Heart right ventricle (tissue), 16 donors: ENCODE measurements at regions not wholly inside any gene's neighbourhood (a gene's known extent, or its start where the extent isn't known, plus 50 kb on each side); places are given as distances from the start of the nearest gene placed in this dataset.

Experiments
- ATAC-seq, 8 donors: fragments of 200-7000 bp; cut with Tn5 transposase; one replicate each; pipeline ENCODE4 v1.9.1; 2020; ENCODE audit warnings: mild to moderate bottlenecking in 8 of 8, moderate library complexity in 8 of 8, moderate number of reproducible peaks in 1 of 8
- DNase-seq, 2 donors: peaks; one replicate each; pipeline ENCODE4 v3.0.0-alpha.2; 2020
- H3K27ac ChIP-seq, 10 donors: fragments of 200-600 bp; sonication (generic) in 2 of 10; one replicate each; pipeline versions ENCODE4 v1.5.0 to v1.8.0; 2020 to 2022; ENCODE audit warnings: mild to moderate bottlenecking in 3 of 10
- H3K27me3 ChIP-seq, 7 donors: fragments of 200-600 bp; one replicate each; pipeline ENCODE4 v1.8.0; 2021 to 2022; ENCODE audit warnings: mild to moderate bottlenecking in 2 of 7
- H3K36me3 ChIP-seq, 9 donors: fragments of 200-600 bp; sonication (generic) in 1 of 9; one replicate each; pipeline versions ENCODE4 v1.5.0 to v1.8.0; 2020 to 2022; ENCODE audit warnings: mild to moderate bottlenecking in 2 of 9
- H3K4me1 ChIP-seq, 9 donors: fragments of 200-600 bp; sonication (generic) in 1 of 9; one replicate each; pipeline versions ENCODE4 v1.5.0 to v1.8.0; 2020 to 2022; ENCODE audit warnings: mild to moderate bottlenecking in 4 of 9
- H3K4me3 ChIP-seq, 10 donors: fragments of 200-600 bp; sonication (generic) in 2 of 10; one replicate each; pipeline versions ENCODE4 v1.5.0 to v1.8.0; 2020 to 2022; ENCODE audit warnings: mild to moderate bottlenecking in 7 of 10, moderate library complexity in 2 of 10
- H3K9me3 ChIP-seq, 11 donors: fragments of 200-600 bp in 10 of 11; sonication (generic) in 2 of 11; one replicate each; pipeline versions ENCODE4 v1.5.0 to v1.8.0; 2013 to 2022; ENCODE audit warnings: mild to moderate bottlenecking in 2 of 11, control low read depth in 1 of 11, moderate library complexity in 1 of 11
- CTCF ChIP-seq, 9 donors: fragments of 200-600 bp; sonication (generic) in 2 of 9; IDR thresholded peaks; one replicate each; pipeline versions ENCODE4 v1.5.0 to v1.8.0; 2021 to 2022; ENCODE audit warnings: antibody characterized with exemption in 9 of 9, mild to moderate bottlenecking in 5 of 9, moderate library complexity in 1 of 9
- WGBS, 2 donors: extraction: QIAGEN DNeasy Blood & Tissue Kit; methylation state at CpG; one replicate each; pipeline ENCODE4 v1.1.7; 2013; ENCODE audit warnings: inconsistent platforms in 1 of 2; 5-methylcytosine and 5-hydroxymethylcytosine counted together
- intact Hi-C, 10 donors: fragments of 100-400 bp; cut with DNase I; formaldehyde crosslinking; loops; one replicate each; pipeline versions ENCODE4 v1.11.1 to v1.14.2; 2022
- donor health status: Arrhythmogenic right ventricular cardiomyopathy.
- donor health status: ischemic (EF 13 %, LVEDD 7.1; RV severe dilation, severe dysfunction).
- donor health status: healthy with polysubstance abuse.
- donor health status: DM: no; HTN: yes; CAD: no.
- donor health status: DM: no; HTN: no; CAD: no.
- donor health status: ischemic (EF 25% LVEDD 6.9; RV normal size, moderate dysfunction).
- donor health status: ischemic (EF 25% LVEDD 5.7; RV mildly dilated, moderate dysfunction).
- donor health status: healthy.
- donor health status: DM: yes; HTN: yes; CAD: no.
- donor health status: Ischemic cardiomyopathy.
- donor health status: ischemic (EF 35%, LVEDD 5.7; RV mildly dilated, moderate dysfunction).
- donor health status: nonischemic (EF 11% LVEDD 7.7; RV severe dilation, severe dysfunction).
- donor health status: DM: yes; HTN: yes; CAD: no.
- donor health status: PGD.
- donor health status: ischemic (EF 29% LVEDD 5.4; RV normal size, mild dysfunction).
- donor health status: nonischemic (EF 23%, LVEDD 6.1; RV moderate dilation, normal function).

- 95 to 100% methylated on average over 1 of the region's 1 CpG for WGBS, 2 donors
- H3K4me3 ChIP-seq, result no peak overlapping the region
- H3K27me3 ChIP-seq, result peaks cover 0 to under 1% (median 0%) of the 10 kb centered on the region in 7 donors
- TF ChIP-seq CTCF (IDR thresholded peaks at IDR 0.05), result no peak
- ATAC-seq, result no peak
- DNase-seq, result no peak
- peaks cover 0 to 63% (median 0%) of the 10 kb centered on the region in 9 donors for H3K4me1 ChIP-seq
- no peaks in the 10 kb centered on the region for H3K9me3 ChIP-seq
- peak overlapping the region in 1 of 10 donors; percentile 28 for H3K27ac ChIP-seq
- intact Hi-C loops, result loop anchor here in 2 of 10 donors (10.0 kb wide), 2 partner anchors 109 to 541 kb away; partner anchors contain the start of gene SMIM15 (in 1 of the 2)
- H3K36me3 ChIP-seq, result no peaks in the 10 kb centered on the region
Measured at GRCh38 chr5:61273279-61273975, 58.6 kb upstream of the ZSWIM6 start.

GRCh38 chr5:61274511-61274911, 57.5 kb upstream of the ZSWIM6 start:
- intact Hi-C loops, result loop anchor here in 2 of 10 donors (10.0 kb wide), 2 partner anchors 110 to 540 kb away; partner anchors contain the start of gene SMIM15 (in 1 of the 2)
- no peak for TF ChIP-seq CTCF (IDR thresholded peaks at IDR 0.05)
- Histone ChIP-seq H3K4me1 (peaks cover 0 to 56% (median 0%) of the 10 kb centered on the region in 9 donors), H3K36me3 (no peaks in the 10 kb centered on the region), H3K4me3 (no peak overlapping the region), H3K27me3 (no peaks in the 10 kb centered on the region), H3K9me3 (no peaks in the 10 kb centered on the region), H3K27ac (peak overlapping the region in 1 of 10 donors; percentile 88)
- DNase-seq, result no peak
- no peak for ATAC-seq

- peaks cover 0 to 67% (median 4%) of the 10 kb centered on the region in 9 donors for H3K4me1 ChIP-seq
- 54 to 65% methylated on average over 8 of the region's 8 CpGs for WGBS, 2 donors
- intact Hi-C loops, result loop anchor here in 3 of 10 donors (5.0 to 10.0 kb wide), 4 partner anchors 56 to 539 kb away; partner anchors contain the start of genes SMIM15 (in 1 of the 3) and ZSWIM6 (in 1 of the 3)
Measured at GRCh38 chr5:61275841-61276240, 56.2 kb upstream of the ZSWIM6 start.

More at GRCh38 chr5:61275841-61276240, 56.2 kb upstream of the ZSWIM6 start:
- no peak for TF ChIP-seq CTCF (IDR thresholded peaks at IDR 0.05)
- no peaks in the 10 kb centered on the region for H3K36me3 ChIP-seq
- peak overlapping the region in 4 of 10 donors; percentile 7 to 88 (median 20) for H3K27ac ChIP-seq
- DNase-seq (peak; percentile 41 to 52), ATAC-seq (peak in 7 of 8 donors; percentile 43 to 79 (median 56))
- no peak overlapping the region for H3K4me3 ChIP-seq
- no peaks in the 10 kb centered on the region for H3K27me3 ChIP-seq
- no peaks in the 10 kb centered on the region for H3K9me3 ChIP-seq
